Right atrium auricular region (tissue), 2 donors: ENCODE measurements at regions not wholly inside any gene's neighbourhood (a gene's known extent, or its start where the extent isn't known, plus 50 kb on each side); places are given as distances from the start of the nearest gene placed in this dataset.
"Not testable (repeated sequence)": the region's sequence is repeated elsewhere in the genome, so short reads cannot be mapped to it uniquely, and the experiment has no call there.

Experiments
- DNase-seq: peaks from one replicate; pipeline ENCODE4 v3.0.0-alpha.2; 2019; ENCODE audit warnings: low spot score
- H3K27ac ChIP-seq, 2 donors: fragments of 200-600 bp; sonication (generic); 1 replicate in 1 of 2; 2 replicates in 1 of 2; pipeline ENCODE4 v1.5.1; 2016 to 2019
- H3K27me3 ChIP-seq, 2 donors: fragments of 200-600 bp; sonication (generic); one replicate each; pipeline versions ENCODE4 v1.5.1 to v1.6.0; 2017 to 2019
- H3K36me3 ChIP-seq: fragments of 200-600 bp; sonication (generic); one replicate; pipeline ENCODE4 v1.5.1; 2016
- H3K4me1 ChIP-seq, 2 donors: fragments of 200-600 bp; sonication (generic); one replicate each; pipeline versions ENCODE4 v1.5.1 to v1.6.0; 2017 to 2019
- H3K4me3 ChIP-seq, 2 donors: fragments of 200-600 bp; sonication (generic); 1 replicate in 1 of 2; 2 replicates in 1 of 2; pipeline ENCODE4 v1.5.1; 2017 to 2019; ENCODE audit warnings: mild to moderate bottlenecking in 1 of 2, moderate library complexity in 1 of 2
- H3K9me3 ChIP-seq, 2 donors: fragments of 200-600 bp; sonication (generic); one replicate each; pipeline ENCODE4 v1.5.1; 2019
- CTCF ChIP-seq, 2 donors: fragments of 200-600 bp; sonication (generic); IDR thresholded peaks; one replicate each; pipeline ENCODE4 v1.5.1; 2019; ENCODE audit warnings: antibody characterized with exemption in 2 of 2

GRCh38 chr5:36390640-36391039 is 88.9 kb upstream of the RANBP3L start:
- peaks cover 0 to 6% of the 10 kb centered on the region in 2 donors for H3K4me1 ChIP-seq
- no peak overlapping the region for H3K4me3 ChIP-seq
- DNase-seq = no peak
- H3K27ac ChIP-seq = no peak overlapping the region
- no peaks in the 10 kb centered on the region for H3K36me3 ChIP-seq
- no peaks in the 10 kb centered on the region for H3K27me3 ChIP-seq
- no peaks in the 10 kb centered on the region for H3K9me3 ChIP-seq
- TF ChIP-seq CTCF (IDR thresholded peaks at IDR 0.05) = no peak

GRCh38 chr5:36392186-36392585 is 90.5 kb upstream of the RANBP3L start:
- Histone ChIP-seq H3K27me3 (no peaks in the 10 kb centered on the region), H3K4me3 (no peak overlapping the region), H3K4me1 (peaks cover 0 to 6% of the 10 kb centered on the region in 2 donors), H3K27ac (peak overlapping the region in 1 of 2 donors; percentile 30), H3K9me3 (no peaks in the 10 kb centered on the region), H3K36me3 (no peaks in the 10 kb centered on the region)
- DNase-seq = no peak
- TF ChIP-seq CTCF (IDR thresholded peaks at IDR 0.05) = no peak

GRCh38 chr5:36392818-36393217 is 91.1 kb upstream of the RANBP3L start:
- Histone ChIP-seq H3K27ac (peak overlapping the region in 1 of 2 donors; percentile 50), H3K36me3 (no peaks in the 10 kb centered on the region), H3K27me3 (no peaks in the 10 kb centered on the region), H3K4me1 (peaks cover 0 to 6% of the 10 kb centered on the region in 2 donors), H3K9me3 (no peaks in the 10 kb centered on the region), H3K4me3 (no peak overlapping the region)
- no peak for DNase-seq
- no peak for TF ChIP-seq CTCF (IDR thresholded peaks at IDR 0.05)

- Histone ChIP-seq H3K27me3 (no peaks in the 10 kb centered on the region), H3K27ac (no peak overlapping the region), H3K36me3 (no peaks in the 10 kb centered on the region), H3K4me3 (no peak overlapping the region), H3K4me1 (peaks cover 0 to 6% of the 10 kb centered on the region in 2 donors), H3K9me3 (no peaks in the 10 kb centered on the region)
- no peak for TF ChIP-seq CTCF (IDR thresholded peaks at IDR 0.05)
- no peak for DNase-seq
These were observed 92.1 kb upstream of the RANBP3L start for GRCh38 chr5:36393656-36394428.

- no peak for DNase-seq
- no peak for TF ChIP-seq CTCF (IDR thresholded peaks at IDR 0.05)
- Histone ChIP-seq H3K36me3 (no peaks in the 10 kb centered on the region), H3K9me3 (no peaks in the 10 kb centered on the region), H3K4me1 (peaks cover 0 to 6% of the 10 kb centered on the region in 2 donors), H3K4me3 (no peak overlapping the region), H3K27ac (no peak overlapping the region), H3K27me3 (no peaks in the 10 kb centered on the region)
These were observed 93.6 kb upstream of the RANBP3L start for GRCh38 chr5:36395260-36395659.

- H3K27ac ChIP-seq, H3K36me3 ChIP-seq, H3K4me3 ChIP-seq, H3K4me1 ChIP-seq, H3K27me3 ChIP-seq, DNase-seq, H3K9me3 ChIP-seq: not testable (repeated sequence)
These were observed 94.2 kb upstream of the RANBP3L start for GRCh38 chr5:36395947-36396346.
